SK-N-SH treated with all-trans-retinoic acid at 6 μM for 48 hours (cell line): ENCODE measurements at regions not wholly inside any gene's neighbourhood (a gene's known extent, or its start where the extent isn't known, plus 50 kb on each side); places are given as distances from the start of the nearest gene placed in this dataset.

ENCODE experiments used
- ATAC-seq: fragments of 200-7000 bp; cut with Tn5 transposase; 3 replicates; pipeline ENCODE4 v1.9.1; 2020; ENCODE audit warnings: mild to moderate bottlenecking, moderate library complexity
- ARNTL ChIP-seq: fragments of 450-650 bp; formaldehyde crosslinking; IDR thresholded peaks from 2 replicates; pipeline ENCODE4 v1.5.0; 2020; ENCODE audit warnings: low read depth, mild to moderate bottlenecking, moderate library complexity, borderline replicate concordance
- ESRRG ChIP-seq: fragments of 250-450 bp; sonication (Bioruptor Pico); IDR thresholded peaks from 2 replicates; pipeline ENCODE4 v1.6.1; 2021; ENCODE audit warnings: mild to moderate bottlenecking
- GLIS3 ChIP-seq: fragments of 250-450 bp; sonication (Bioruptor Pico); IDR thresholded peaks from 2 replicates; pipeline ENCODE4 v1.5.0; 2020; ENCODE audit warnings: mild to moderate bottlenecking, moderate library complexity
- ISL1 ChIP-seq: fragments of 250-450 bp; sonication (Bioruptor Pico); IDR thresholded peaks from 2 replicates; pipeline ENCODE4 v2.1.2; 2022; ENCODE audit warnings: mild to moderate bottlenecking, moderate library complexity
- PPARA ChIP-seq: fragments of 250-450 bp; sonication (Bioruptor Pico); IDR thresholded peaks from 2 replicates; pipeline ENCODE4 v1.5.0; 2020; ENCODE audit warnings: mild to moderate bottlenecking, borderline replicate concordance
- RARB ChIP-seq: fragments of 250-450 bp; sonication (Bioruptor Pico); IDR thresholded peaks from 2 replicates; pipeline ENCODE4 v1.8.0; 2021; ENCODE audit warnings: mild to moderate bottlenecking, moderate library complexity
- SNAI2 ChIP-seq: fragments of 250-450 bp; sonication (Bioruptor Pico); IDR thresholded peaks from 2 replicates; pipeline ENCODE4 v1.5.0; 2020; ENCODE audit warnings: mild to moderate bottlenecking, moderate library complexity
- TOX ChIP-seq: fragments of 250-450 bp; sonication (Bioruptor Pico); IDR thresholded peaks from 2 replicates; pipeline ENCODE4 v1.8.0; 2021; ENCODE audit warnings: mild to moderate bottlenecking, moderate library complexity, borderline replicate concordance
- ZFP3 ChIP-seq: fragments of 250-450 bp; sonication (Bioruptor Pico); IDR thresholded peaks from 2 replicates; pipeline ENCODE4 v1.5.0; 2020; ENCODE audit warnings: mild to moderate bottlenecking, moderate library complexity
- ZFP30 ChIP-seq: fragments of 450-650 bp; formaldehyde crosslinking; IDR thresholded peaks from 2 replicates; pipeline ENCODE4 v1.5.0; 2022; ENCODE audit warnings: mild to moderate bottlenecking, moderate library complexity
- ZNF565 ChIP-seq: fragments of 450-650 bp; formaldehyde crosslinking; conservative IDR thresholded peaks from 2 replicates; pipeline ENCODE4 v1.5.0; 2020; ENCODE audit warnings: low read depth, mild to moderate bottlenecking, moderate library complexity
- ZNF70 ChIP-seq: fragments of 450-650 bp; formaldehyde crosslinking; IDR thresholded peaks from 2 replicates; pipeline ENCODE4 v1.5.0; 2020; ENCODE audit warnings: mild to moderate bottlenecking, moderate library complexity
- ZNF8 ChIP-seq: fragments of 450-650 bp; formaldehyde crosslinking; IDR thresholded peaks from 2 replicates; pipeline ENCODE4 v1.5.0; 2020; ENCODE audit warnings: mild to moderate bottlenecking, moderate library complexity
- TF ChIP-seq, protein P1 (sequence below): fragments of 250-450 bp; sonication (Bioruptor Pico); IDR thresholded peaks from 2 replicates; pipeline ENCODE4 v1.8.0; 2020; ENCODE audit warnings: mild to moderate bottlenecking, moderate library complexity, borderline replicate concordance
- TF ChIP-seq, protein P2 (sequence below): fragments of 250-450 bp; sonication (Bioruptor Pico); IDR thresholded peaks from 2 replicates; pipeline ENCODE4 v1.5.0; 2020; ENCODE audit warnings: mild to moderate bottlenecking, moderate library complexity
- TF ChIP-seq, protein P3 (sequence below): fragments of 250-450 bp; sonication (Bioruptor Pico); IDR thresholded peaks from 2 replicates; pipeline ENCODE4 v1.5.1; 2020; ENCODE audit warnings: low read depth, mild to moderate bottlenecking, moderate library complexity

DNA sequence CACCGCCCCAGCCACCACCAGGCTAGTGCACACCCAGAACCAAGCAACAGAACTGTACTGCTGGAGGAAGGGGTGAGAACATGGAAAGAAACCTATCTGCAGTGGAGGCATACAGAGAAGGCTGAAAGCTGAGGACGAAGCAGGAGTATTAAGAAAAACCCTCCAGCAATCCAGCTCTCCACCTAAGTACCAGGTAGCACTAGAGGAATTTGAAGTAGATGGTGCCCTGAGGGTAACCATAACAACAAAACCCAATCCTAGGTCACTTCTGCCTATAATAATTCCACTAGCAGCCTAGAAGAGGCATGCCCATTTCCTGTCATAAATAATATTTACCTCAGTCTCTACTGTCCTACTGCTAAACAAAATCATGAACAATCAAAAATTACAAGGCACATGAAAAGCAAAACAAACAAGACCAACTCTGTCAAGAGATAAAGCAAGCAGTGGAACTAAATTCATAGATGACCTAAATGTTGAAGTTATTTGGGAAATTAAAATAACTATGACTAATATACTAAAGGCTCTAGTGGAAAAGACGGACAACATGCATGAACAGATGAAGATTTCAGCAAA lies 51.1 kb downstream of the HYCC1 start:
- peak; percentile 26; the same call in 1 of the 3 replicates for ATAC-seq
- TF ChIP-seq ZNF565 (CRISPR knock-in tag) (no peak), RARB (CRISPR knock-in tag) (no peak), TOX (CRISPR knock-in tag) (no peak), ESRRG (CRISPR knock-in tag) (no peak), ZFP30 (CRISPR knock-in tag) (no peak)
- TF ChIP-seq, protein P1, sequence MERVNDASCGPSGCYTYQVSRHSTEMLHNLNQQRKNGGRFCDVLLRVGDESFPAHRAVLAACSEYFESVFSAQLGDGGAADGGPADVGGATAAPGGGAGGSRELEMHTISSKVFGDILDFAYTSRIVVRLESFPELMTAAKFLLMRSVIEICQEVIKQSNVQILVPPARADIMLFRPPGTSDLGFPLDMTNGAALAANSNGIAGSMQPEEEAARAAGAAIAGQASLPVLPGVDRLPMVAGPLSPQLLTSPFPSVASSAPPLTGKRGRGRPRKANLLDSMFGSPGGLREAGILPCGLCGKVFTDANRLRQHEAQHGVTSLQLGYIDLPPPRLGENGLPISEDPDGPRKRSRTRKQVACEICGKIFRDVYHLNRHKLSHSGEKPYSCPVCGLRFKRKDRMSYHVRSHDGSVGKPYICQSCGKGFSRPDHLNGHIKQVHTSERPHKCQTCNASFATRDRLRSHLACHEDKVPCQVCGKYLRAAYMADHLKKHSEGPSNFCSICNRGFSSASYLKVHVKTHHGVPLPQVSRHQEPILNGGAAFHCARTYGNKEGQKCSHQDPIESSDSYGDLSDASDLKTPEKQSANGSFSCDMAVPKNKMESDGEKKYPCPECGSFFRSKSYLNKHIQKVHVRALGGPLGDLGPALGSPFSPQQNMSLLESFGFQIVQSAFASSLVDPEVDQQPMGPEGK (CRISPR knock-in tag), result no peak

DNA sequence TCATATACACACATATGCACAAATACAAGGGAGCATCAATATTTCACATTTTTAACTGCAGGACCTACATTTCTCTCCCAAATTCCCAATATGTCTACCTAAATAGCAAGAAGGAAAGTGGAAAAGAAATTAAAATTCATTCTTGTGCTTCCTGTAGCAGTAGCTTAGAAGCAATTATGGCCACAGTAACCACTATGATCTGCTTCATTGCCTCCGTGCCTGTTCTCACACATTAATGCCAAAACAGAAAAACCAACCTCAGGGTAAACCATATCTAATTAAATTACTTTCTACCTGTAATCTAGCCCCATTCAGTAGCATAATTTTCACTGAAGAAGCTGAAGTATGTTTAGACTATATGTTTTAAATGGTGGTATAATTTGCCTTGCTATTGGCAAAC lies 55.2 kb downstream of the HYCC1 start:
- ATAC-seq, result no peak
- TF ChIP-seq ZNF565 (CRISPR knock-in tag), result no peak
- TF ChIP-seq, protein P2, sequence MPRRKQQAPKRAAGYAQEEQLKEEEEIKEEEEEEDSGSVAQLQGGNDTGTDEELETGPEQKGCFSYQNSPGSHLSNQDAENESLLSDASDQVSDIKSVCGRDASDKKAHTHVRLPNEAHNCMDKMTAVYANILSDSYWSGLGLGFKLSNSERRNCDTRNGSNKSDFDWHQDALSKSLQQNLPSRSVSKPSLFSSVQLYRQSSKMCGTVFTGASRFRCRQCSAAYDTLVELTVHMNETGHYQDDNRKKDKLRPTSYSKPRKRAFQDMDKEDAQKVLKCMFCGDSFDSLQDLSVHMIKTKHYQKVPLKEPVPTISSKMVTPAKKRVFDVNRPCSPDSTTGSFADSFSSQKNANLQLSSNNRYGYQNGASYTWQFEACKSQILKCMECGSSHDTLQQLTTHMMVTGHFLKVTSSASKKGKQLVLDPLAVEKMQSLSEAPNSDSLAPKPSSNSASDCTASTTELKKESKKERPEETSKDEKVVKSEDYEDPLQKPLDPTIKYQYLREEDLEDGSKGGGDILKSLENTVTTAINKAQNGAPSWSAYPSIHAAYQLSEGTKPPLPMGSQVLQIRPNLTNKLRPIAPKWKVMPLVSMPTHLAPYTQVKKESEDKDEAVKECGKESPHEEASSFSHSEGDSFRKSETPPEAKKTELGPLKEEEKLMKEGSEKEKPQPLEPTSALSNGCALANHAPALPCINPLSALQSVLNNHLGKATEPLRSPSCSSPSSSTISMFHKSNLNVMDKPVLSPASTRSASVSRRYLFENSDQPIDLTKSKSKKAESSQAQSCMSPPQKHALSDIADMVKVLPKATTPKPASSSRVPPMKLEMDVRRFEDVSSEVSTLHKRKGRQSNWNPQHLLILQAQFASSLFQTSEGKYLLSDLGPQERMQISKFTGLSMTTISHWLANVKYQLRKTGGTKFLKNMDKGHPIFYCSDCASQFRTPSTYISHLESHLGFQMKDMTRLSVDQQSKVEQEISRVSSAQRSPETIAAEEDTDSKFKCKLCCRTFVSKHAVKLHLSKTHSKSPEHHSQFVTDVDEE (CRISPR knock-in tag), result no peak
- TF ChIP-seq ZNF70, result no peak
- TF ChIP-seq, protein P3, sequence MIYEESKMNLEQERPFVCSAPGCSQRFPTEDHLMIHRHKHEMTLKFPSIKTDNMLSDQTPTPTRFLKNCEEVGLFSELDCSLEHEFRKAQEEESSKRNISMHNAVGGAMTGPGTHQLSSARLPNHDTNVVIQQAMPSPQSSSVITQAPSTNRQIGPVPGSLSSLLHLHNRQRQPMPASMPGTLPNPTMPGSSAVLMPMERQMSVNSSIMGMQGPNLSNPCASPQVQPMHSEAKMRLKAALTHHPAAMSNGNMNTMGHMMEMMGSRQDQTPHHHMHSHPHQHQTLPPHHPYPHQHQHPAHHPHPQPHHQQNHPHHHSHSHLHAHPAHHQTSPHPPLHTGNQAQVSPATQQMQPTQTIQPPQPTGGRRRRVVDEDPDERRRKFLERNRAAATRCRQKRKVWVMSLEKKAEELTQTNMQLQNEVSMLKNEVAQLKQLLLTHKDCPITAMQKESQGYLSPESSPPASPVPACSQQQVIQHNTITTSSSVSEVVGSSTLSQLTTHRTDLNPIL (CRISPR knock-in tag), result no peak
- TF ChIP-seq ZFP30 (CRISPR knock-in tag), result no peak
- TF ChIP-seq ESRRG (CRISPR knock-in tag), result no peak
- no peak for TF ChIP-seq ZFP3 (CRISPR knock-in tag)
- no peak for TF ChIP-seq ZNF8

DNA sequence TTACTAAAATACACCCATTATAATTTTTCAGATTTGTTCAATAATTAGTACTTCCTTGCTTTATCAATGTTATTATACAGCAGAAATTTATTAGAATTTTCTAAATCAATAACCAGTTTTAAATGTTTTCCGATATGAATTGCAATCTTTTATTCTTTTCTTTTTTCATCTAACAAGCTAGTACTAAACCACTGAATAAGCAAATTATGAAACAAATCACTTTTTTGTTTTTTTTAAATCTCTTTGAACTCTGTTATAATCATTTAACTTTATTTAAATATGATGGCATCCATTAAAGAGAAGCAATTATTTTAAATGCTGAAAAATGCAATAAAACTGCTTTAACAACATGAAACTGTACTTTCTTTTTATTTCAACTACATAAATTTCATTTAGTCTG lies 59.7 kb downstream of the HYCC1 start:
- TF ChIP-seq ZFP3 (CRISPR knock-in tag) (no peak), GLIS3 (CRISPR knock-in tag) (no peak), ZFP30 (CRISPR knock-in tag) (no peak), PPARA (no peak), ISL1 (CRISPR knock-in tag) (no peak), ARNTL (no peak), SNAI2 (no peak)
- TF ChIP-seq, protein P2 (CRISPR knock-in tag), result no peak
- TF ChIP-seq, protein P3 (CRISPR knock-in tag), result no peak
- TF ChIP-seq, protein P1 (CRISPR knock-in tag), result no peak
- no peak for ATAC-seq
